ENCODE measurements at regions not wholly inside any gene's neighbourhood (a gene's known extent, or its start where the extent isn't known, plus 50 kb on each side); places are given as distances from the start of the nearest gene placed in this dataset.

DNA sequence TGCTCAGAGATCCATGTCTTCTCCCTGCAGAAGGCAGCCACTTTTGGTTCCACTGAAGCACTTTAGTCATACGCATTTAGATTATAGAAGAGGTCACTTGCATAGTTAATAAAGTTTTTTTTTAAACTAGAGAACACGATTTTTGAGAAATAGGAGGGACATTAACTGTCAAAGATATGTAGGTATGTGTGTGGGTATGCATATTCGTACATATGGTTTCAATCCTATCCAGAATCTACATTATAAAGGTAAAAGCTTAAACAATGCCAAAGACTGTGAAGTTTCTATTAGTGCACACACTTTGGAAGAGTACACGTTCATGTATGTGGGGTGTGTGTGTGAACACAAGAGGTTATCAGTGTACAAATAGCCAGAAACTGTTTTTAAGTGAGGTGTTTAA is 103.2 kb downstream of the BTBD3 start:
- TF ChIP-seq, protein P1, sequence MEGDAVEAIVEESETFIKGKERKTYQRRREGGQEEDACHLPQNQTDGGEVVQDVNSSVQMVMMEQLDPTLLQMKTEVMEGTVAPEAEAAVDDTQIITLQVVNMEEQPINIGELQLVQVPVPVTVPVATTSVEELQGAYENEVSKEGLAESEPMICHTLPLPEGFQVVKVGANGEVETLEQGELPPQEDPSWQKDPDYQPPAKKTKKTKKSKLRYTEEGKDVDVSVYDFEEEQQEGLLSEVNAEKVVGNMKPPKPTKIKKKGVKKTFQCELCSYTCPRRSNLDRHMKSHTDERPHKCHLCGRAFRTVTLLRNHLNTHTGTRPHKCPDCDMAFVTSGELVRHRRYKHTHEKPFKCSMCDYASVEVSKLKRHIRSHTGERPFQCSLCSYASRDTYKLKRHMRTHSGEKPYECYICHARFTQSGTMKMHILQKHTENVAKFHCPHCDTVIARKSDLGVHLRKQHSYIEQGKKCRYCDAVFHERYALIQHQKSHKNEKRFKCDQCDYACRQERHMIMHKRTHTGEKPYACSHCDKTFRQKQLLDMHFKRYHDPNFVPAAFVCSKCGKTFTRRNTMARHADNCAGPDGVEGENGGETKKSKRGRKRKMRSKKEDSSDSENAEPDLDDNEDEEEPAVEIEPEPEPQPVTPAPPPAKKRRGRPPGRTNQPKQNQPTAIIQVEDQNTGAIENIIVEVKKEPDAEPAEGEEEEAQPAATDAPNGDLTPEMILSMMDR (IDR thresholded peaks at IDR 0.05; ENCODE audit: borderline replicate concordance, insufficient read depth, low read depth, low read length), result no peak
- no peak overlapping the region for H3K4me3 ChIP-seq (ENCODE audit: low read depth, low read length)

DNA sequence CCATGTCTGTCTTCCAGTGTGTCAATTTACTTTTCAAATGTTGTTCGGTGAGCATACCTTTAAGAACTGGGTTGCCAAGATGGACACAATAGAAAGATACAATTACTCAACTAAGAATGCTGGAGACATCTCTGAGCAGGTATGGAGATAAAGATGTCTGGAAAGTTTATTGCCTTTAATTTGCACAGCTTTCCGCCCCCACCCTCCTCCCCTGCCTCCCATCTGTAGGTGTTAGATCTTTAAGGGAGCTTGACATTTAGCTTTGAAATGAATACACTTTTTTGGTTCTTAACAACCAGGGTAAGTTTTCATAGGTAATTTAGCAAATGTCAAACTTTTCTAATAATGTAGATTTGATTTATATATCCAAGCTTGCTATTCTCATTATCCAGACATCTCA is 104.4 kb downstream of the BTBD3 start:
- TF ChIP-seq, protein P1 (IDR thresholded peaks at IDR 0.05; ENCODE audit: borderline replicate concordance, insufficient read depth, low read depth, low read length), result no peak

DNA sequence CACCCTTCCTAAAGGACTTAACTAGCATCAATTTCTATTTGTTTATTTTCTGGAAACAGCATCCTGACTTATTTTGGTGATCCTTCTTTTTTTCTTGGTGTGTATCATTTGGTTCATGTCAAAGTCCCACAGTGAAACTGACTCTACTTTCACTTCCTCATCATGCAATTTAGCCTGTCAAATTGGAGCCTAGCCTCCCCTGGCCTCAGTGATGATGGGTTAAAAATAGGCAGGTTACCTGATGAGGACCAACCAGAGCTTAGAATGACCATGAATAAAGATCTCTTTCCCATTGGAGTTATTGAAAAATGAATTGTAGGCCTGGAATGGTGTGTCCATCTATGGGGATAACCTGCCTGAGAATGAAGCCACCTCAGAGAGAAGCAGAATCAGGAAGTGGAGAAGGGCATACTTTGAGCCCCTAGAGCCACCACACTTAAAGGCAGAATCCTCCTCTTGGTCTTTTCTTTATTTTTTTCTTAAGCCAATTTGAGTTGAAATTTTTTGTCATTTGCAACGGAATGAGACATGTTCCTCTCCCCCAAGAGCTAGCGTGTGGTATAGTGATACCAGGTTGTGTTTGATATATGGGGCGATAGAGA is 105.6 kb downstream of the BTBD3 start:
- TF ChIP-seq, protein P1 (IDR thresholded peaks at IDR 0.05; ENCODE audit: borderline replicate concordance, insufficient read depth, low read depth, low read length), result no peak
- no peak overlapping the region for H3K4me3 ChIP-seq (ENCODE audit: low read depth, low read length)

More for the DNA sequence above, 104.4 kb downstream of the BTBD3 start:
- H3K4me3 ChIP-seq (ENCODE audit: low read depth, low read length), result no peak overlapping the region

DNA sequence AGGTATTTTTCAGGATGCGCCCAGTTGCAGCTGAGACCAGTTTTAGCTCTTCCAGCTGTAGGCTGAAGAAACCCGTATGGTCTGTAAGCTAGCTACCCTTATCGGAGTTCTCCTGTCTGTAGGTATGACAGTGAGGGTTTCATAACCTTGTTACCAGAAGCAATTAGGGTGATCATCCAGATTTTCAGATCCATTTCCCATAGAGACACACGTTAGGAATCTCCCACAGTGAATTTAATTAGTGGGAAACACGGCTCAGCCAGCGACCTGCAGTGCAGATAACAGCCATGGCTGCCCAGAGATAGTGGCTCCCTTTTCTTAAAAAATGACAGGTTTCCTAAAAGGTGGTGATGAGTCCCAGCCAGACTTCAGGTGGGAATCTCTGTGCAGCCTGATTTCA is 111.1 kb downstream of the BTBD3 start:
- TF ChIP-seq, protein P1 (IDR thresholded peaks at IDR 0.05; ENCODE audit: borderline replicate concordance, insufficient read depth, low read depth, low read length), result no peak
- no peak overlapping the region for H3K4me3 ChIP-seq (ENCODE audit: low read depth, low read length)

DNA sequence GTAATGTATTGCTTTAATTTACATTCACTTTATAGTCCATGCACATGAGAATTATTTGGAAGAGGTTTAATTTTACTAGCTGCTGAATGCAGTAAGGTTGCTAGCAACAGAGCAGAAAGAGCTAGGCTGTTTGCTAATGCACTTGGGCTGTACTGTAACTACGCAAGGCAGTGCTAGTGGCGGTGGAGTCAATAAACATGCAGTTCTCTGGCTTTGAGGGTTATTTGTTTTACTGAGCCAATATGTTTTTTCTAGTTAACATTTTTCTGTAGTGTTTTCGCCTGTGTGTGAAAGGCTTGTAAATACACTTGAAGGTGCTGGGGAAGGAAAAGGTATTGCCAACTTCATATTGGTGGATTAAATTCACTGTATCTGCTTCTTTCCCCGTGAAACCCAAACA is 112.8 kb downstream of the BTBD3 start:
- TF ChIP-seq, protein P1 (IDR thresholded peaks at IDR 0.05; ENCODE audit: borderline replicate concordance, insufficient read depth, low read depth, low read length), result no peak
- H3K4me3 ChIP-seq (ENCODE audit: low read depth, low read length), result no peak overlapping the region

DNA sequence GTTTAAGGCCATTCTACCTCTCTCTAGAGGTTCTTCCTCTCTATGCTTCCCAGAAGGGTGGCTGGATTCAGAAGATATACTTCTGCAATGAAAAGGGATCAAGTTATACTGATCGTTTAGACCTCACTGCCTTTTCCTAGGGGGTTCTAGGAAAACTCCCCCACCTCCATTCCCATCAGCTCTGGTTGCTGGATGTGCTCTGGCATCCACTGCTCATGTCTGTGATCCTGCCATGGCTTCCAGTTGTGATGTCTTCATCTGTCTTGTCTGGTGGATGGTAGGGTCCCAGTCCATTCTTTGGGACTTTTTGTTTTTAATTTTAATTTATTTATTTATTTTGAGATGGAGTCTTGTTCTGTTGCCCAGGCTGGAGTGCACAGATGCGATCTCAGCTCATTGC is 118.4 kb downstream of the BTBD3 start:
- TF ChIP-seq, protein P1 (IDR thresholded peaks at IDR 0.05; ENCODE audit: borderline replicate concordance, insufficient read depth, low read depth, low read length), result no peak
- no peak overlapping the region for H3K4me3 ChIP-seq (ENCODE audit: low read depth, low read length)

DNA sequence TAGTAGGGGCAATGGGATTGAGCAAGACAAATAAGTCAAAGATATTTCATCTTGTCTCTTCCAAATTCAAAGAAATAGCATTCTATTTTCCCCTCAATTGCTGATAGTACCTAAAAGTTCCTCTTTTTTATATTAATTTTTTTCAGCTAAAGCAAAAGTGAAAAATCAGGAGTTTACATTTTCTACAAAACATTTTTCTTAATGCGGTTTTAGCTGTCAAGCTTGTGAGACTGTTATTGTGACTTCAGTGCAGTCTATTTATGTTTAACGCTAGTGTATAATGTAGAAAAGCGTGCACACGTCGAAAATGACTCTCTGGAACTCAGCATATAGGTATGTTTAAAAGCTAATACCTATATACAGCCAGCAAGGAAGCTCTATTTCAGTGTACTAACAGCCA is 119.8 kb downstream of the BTBD3 start:
- H3K4me3 ChIP-seq (ENCODE audit: low read depth, low read length), result no peak overlapping the region
- TF ChIP-seq, protein P1 (IDR thresholded peaks at IDR 0.05; ENCODE audit: borderline replicate concordance, insufficient read depth, low read depth, low read length), result no peak

Measured in GM12875 (cell line).